GM21381 (cell line): ENCODE measurements at regions not wholly inside any gene's neighbourhood (a gene's known extent, or its start where the extent isn't known, plus 50 kb on each side); places are given as distances from the start of the nearest gene placed in this dataset.

Source experiments
- ATAC-seq: cut with Tn5 transposase; IDR thresholded peaks from one replicate; pipeline ENCODE4 v1.9.1; 2021; ENCODE audit warnings: mild to moderate bottlenecking, moderate library complexity; ENCODE audit not compliant: unreplicated experiment

GRCh38 chr3:46091741-46092701, 64.7 kb upstream of the XCR1 start:
- ATAC-seq, result no peak

- no peak for ATAC-seq
These were observed 63.8 kb upstream of the XCR1 start for GRCh38 chr3:46091046-46091445.

DNA sequence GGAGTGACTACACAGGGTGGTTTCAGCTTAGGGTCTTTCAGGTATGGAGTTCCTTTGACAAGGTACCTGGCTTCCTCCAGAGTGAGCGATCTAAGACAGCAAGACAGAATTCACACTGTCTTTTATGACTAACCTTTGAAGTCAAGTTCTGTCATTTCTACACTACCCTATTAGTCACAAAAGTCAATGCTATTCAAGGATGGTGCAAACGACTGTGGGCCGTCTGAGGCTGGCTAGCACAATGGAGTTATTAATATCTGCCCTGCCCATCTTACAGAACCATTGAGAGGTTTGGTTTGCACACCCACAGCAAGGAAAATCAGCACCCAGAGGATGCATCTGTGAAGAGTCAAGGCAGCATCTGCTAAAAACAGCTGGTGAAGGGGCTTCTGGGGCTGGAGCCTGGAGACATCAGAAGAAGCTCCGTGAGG, 62.9 kb upstream of the XCR1 start:
- no peak for ATAC-seq

- ATAC-seq, result peak; percentile 62
These were observed 62.1 kb upstream of the XCR1 start for GRCh38 chr3:46089237-46090011.

DNA sequence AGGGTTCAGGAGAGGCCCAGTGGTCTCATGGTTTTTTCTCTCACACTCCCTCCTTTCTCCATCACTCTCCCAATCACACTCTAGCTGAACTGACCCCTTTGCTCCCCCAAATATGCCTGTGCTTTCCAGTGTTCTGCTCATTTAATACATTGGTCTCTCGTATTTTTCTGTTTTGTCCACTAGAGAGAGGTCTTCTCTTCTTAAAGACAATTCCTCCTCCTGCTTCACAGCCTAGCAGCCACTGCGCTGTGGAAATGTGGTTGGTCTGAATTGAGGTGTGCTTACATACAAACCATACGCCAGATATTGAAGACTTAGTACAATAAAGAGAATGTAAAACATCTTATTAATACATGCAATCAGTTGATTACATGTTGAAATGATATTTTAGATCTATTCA, 60.6 kb upstream of the XCR1 start:
- ATAC-seq, result no peak

- ATAC-seq, result no peak
These were observed 59.7 kb upstream of the XCR1 start for GRCh38 chr3:46086986-46087385.

GRCh38 chr3:46086083-46086437, 58.8 kb upstream of the XCR1 start:
- no peak for ATAC-seq

- no peak for ATAC-seq
These were observed 58.3 kb upstream of the XCR1 start for GRCh38 chr3:46085421-46086082.

DNA sequence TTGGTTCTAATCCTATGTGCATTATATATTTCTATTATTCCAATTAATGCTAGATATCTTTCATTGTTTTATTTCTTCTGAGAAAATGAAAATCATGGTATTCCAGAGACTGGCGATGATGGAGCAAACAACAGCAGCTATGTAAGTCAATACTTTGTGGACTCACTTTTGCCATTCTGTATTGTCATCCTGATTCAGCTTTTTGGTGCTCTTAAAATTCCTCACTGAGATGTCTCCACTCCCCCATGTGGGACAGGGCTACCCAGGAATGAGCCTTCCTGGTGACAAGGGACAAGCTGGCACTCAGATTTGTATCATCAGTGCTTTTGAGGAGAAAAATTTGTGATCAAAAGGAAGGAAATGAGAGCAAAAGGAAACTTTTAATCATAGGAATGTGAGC, 56.7 kb upstream of the XCR1 start:
- ATAC-seq, result no peak

DNA sequence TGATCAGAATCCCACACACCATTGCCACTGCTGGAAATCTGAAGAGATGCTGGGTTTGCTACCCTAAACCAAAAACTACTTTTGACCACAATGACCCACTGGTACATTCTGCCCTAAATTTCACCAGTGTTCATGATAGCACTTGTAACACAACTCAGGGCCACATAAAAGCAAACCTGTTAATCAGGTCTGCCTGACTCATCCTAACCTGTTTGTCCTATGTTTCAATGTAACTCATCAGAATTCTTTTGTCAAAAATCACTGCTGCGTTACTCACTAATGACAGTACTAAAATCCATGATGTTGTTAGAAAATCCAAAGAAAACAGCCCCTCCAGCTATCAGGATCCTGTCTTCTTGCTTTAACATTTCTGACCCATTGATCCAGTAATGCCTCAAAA, 55.6 kb upstream of the XCR1 start:
- ATAC-seq, result no peak

GRCh38 chr3:46082021-46082420, 54.7 kb upstream of the XCR1 start:
- no peak for ATAC-seq

DNA sequence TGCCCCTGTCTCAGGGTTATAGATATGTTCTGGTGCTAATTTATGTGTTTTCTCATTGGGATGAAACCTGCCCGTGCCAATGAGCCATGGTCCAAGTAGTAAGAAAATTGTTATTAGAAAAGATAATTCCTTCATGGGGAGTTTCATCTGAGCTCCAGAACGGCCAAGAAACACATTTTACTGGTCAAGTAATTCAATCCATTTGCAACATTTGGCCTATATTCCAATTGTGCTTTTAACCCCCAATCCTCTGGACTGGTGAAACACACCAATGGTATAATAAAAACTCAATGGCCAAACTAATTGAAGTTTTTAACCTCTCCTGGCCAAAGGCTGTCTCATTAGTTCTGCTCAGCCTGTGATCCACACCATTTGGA, 53.7 kb upstream of the XCR1 start:
- ATAC-seq, result no peak

- no peak for ATAC-seq
These were observed 53.1 kb upstream of the XCR1 start for GRCh38 chr3:46080124-46080968.

DNA sequence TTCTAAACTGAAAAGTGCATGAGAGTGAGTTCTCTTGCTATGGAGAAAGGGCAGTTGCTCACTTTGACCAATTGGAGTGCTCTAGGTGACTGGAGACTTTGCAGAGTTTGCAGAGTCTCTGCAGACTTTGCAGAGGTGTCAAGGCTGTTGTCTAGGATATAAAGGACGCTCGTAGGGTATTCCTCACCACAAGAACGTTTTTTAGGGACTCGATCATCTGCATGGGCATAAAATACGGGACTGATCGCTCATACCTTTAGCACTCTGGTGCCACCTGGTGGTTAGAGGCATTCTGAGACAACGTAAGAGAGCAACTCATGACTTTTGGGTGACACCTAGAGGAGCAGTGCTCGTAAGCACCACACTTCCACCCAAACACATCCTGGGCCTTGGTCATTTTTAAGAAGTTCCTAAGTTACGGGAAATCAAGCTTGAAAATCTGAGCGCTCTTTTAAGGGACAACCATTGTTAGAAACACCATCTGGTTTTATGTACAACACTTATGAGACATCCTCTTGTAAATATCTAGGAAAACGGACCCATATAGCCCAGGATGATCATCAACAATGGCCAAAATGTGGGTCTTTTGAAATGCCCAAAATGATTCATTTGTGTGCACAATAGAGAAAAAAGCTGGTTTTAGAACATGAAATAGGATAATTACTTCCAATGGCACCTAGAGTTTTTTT, 51.6 kb upstream of the XCR1 start:
- peak; percentile 88 for ATAC-seq
